ENCODE measurements at regions not wholly inside any gene's neighbourhood (a gene's known extent, or its start where the extent isn't known, plus 50 kb on each side); places are given as distances from the start of the nearest gene placed in this dataset.

DNA sequence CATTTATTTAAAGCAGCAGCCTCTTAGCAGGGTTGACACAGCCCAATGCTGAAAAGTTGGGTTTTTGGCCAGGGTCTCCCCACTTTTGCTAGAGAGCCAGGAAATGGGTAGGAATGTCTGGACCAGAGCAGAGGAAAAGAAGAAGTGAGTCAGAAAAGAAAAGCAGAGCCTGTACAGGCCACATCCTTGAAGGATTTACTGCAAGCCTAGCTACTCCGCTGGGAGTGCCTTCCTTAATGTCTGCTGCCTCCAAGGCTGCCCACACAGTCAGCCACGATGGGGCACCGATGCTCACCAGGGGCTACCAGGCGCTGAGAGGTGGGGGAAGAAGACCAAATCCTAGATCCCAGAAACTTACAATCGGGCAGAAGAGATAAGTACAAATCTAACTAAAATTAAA is 139.2 kb downstream of the C12orf75 start:
- peaks cover 13 to 20% (median 15%) of the 10 kb centered on the region in 4 donors for H3K4me1 ChIP-seq
- peak overlapping the region in 2 of 4 donors; percentile 72 to 83 for H3K27ac ChIP-seq
- WGBS, 2 donors = 69 to 74% methylated on average over 5 of the region's 5 CpGs
- no peak overlapping the region for H3K4me3 ChIP-seq
- no peaks in the 10 kb centered on the region for H3K27me3 ChIP-seq
- TF ChIP-seq POLR2AphosphoS5 (IDR thresholded peaks at IDR 0.05) = no peak
- TF ChIP-seq POLR2A (IDR thresholded peaks at IDR 0.05) = no peak
- no peak for TF ChIP-seq EP300 (IDR thresholded peaks at IDR 0.05)
- TF ChIP-seq CTCF (IDR thresholded peaks at IDR 0.05) = no peak
- DNase-seq (peak in 1 of 2 donors; percentile 23), ATAC-seq (ENCODE audit: low FRiP score in 2 of 2) (no peak)
- no peaks in the 10 kb centered on the region for H3K36me3 ChIP-seq
- no peaks in the 10 kb centered on the region for H3K9me3 ChIP-seq

DNA sequence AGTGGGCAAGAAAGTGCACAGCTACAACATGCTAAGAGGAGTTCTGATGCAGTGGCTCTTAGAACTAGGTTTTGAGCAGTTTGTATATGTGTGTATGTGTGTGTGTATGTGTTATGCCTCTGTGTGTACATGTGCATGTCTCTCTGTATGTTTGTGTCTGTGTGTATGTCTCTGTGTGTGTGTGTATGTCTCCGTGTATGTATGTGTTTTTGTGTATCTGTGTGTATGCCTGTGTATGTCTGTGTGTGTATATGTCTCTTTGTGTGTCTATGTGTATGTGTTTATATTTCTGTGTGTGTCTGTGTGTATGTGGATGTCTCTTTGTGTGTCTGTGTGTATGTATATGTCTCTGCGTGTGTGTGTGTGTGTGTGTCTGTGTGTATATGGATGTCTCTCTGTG is 139.6 kb downstream of the C12orf75 start:
- Histone ChIP-seq H3K27me3 (no peaks in the 10 kb centered on the region), H3K4me3 (no peak overlapping the region), H3K27ac (peak overlapping the region in 2 of 4 donors; percentile 72 to 83), H3K9me3 (no peaks in the 10 kb centered on the region), H3K36me3 (no peaks in the 10 kb centered on the region), H3K4me1 (peaks cover 13 to 20% (median 15%) of the 10 kb centered on the region in 4 donors)
- no peak for ATAC-seq (ENCODE audit: low FRiP score in 2 of 2)
- 77 to 87% methylated on average over 2 of the region's 2 CpGs for WGBS, 2 donors
- TF ChIP-seq CTCF (IDR thresholded peaks at IDR 0.05) = no peak
- no peak for TF ChIP-seq POLR2AphosphoS5 (IDR thresholded peaks at IDR 0.05)
- no peak for TF ChIP-seq EP300 (IDR thresholded peaks at IDR 0.05)
- TF ChIP-seq POLR2A (IDR thresholded peaks at IDR 0.05) = no peak
- no peak for DNase-seq

DNA sequence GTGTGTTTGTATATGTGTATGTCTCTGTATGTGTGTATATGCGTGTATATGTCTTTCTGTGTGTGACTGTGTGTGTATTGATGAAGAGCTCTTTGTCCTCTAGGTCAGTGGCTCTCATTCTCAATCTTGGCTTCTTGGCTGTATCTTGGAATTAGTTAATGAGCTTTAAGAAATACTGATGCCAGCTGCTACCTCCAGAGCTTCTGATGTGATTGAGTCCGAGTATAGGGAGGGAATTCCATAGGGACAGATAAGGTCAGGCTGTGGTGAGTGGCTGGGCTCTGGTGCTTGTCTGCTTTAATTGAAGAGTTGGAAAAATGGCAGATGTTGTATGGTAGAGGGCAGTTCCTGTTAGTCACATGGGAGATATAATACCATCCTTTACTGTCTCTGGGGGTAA is 140.1 kb downstream of the C12orf75 start:
- Histone ChIP-seq H3K36me3 (no peaks in the 10 kb centered on the region), H3K27ac (peak overlapping the region in 2 of 4 donors; percentile 7 to 83), H3K9me3 (no peaks in the 10 kb centered on the region), H3K4me1 (peaks cover 13 to 20% (median 15%) of the 10 kb centered on the region in 4 donors), H3K4me3 (no peak overlapping the region), H3K27me3 (no peaks in the 10 kb centered on the region)
- 81 to 86% methylated on average over 2 of the region's 2 CpGs for WGBS, 2 donors
- no peak for TF ChIP-seq EP300 (IDR thresholded peaks at IDR 0.05)
- no peak for TF ChIP-seq POLR2A (IDR thresholded peaks at IDR 0.05)
- no peak for TF ChIP-seq CTCF (IDR thresholded peaks at IDR 0.05)
- no peak for TF ChIP-seq POLR2AphosphoS5 (IDR thresholded peaks at IDR 0.05)
- DNase-seq (no peak), ATAC-seq (ENCODE audit: low FRiP score in 2 of 2) (no peak)

- no peak for TF ChIP-seq POLR2AphosphoS5 (IDR thresholded peaks at IDR 0.05)
- no peak for TF ChIP-seq POLR2A (IDR thresholded peaks at IDR 0.05)
- no peak for TF ChIP-seq CTCF (IDR thresholded peaks at IDR 0.05)
- TF ChIP-seq EP300 (IDR thresholded peaks at IDR 0.05) = no peak
- 76 to 84% methylated on average over 4 of the region's 4 CpGs for whole genome bisulfite sequencing, 2 donors
- H3K4me1 ChIP-seq = peaks cover 1 to 6% (median 3%) of the 10 kb centered on the region in 4 donors
- H3K36me3 ChIP-seq = no peaks in the 10 kb centered on the region
- no peak for ATAC-seq (ENCODE audit: low FRiP score in 2 of 2)
- H3K27ac ChIP-seq = no peak overlapping the region
- no peak overlapping the region for H3K4me3 ChIP-seq
- H3K9me3 ChIP-seq = no peaks in the 10 kb centered on the region
- no peaks in the 10 kb centered on the region for H3K27me3 ChIP-seq
- no peak for DNase-seq
These were observed 144.2 kb downstream of the C12orf75 start for GRCh38 chr12:105474672-105475071.

GRCh38 chr12:105476616-105477015 is 146.1 kb downstream of the C12orf75 start:
- Histone ChIP-seq H3K4me1 (peaks cover 0 to 4% (median 2%) of the 10 kb centered on the region in 4 donors), H3K4me3 (no peak overlapping the region), H3K9me3 (no peaks in the 10 kb centered on the region), H3K27me3 (no peaks in the 10 kb centered on the region), H3K27ac (no peak overlapping the region), H3K36me3 (no peaks in the 10 kb centered on the region)
- WGBS, 2 donors = 33 to 73% methylated on average over 2 of the region's 2 CpGs
- TF ChIP-seq CTCF (IDR thresholded peaks at IDR 0.05) (no peak), POLR2A (IDR thresholded peaks at IDR 0.05) (no peak), POLR2AphosphoS5 (IDR thresholded peaks at IDR 0.05) (no peak), EP300 (IDR thresholded peaks at IDR 0.05) (no peak)
- no peak for DNase-seq
- no peak for ATAC-seq (ENCODE audit: low FRiP score in 2 of 2)

Measured in upper lobe of left lung (tissue), 6 donors.